ENCODE measurements at regions not wholly inside any gene's neighbourhood (a gene's known extent, or its start where the extent isn't known, plus 50 kb on each side); places are given as distances from the start of the nearest gene placed in this dataset.

- TF ChIP-seq CTCF (IDR thresholded peaks at IDR 0.05): no peak
- H3K4me1 Mint-ChIP-seq: no peaks in the 10 kb centered on the region
- no peak overlapping the region for H3K4me3 Mint-ChIP-seq
- no peak for ATAC-seq (ENCODE audit: low read depth)
- CTCF ChIA-PET: no interaction called here
- H3K27ac Mint-ChIP-seq: no peak overlapping the region
- H3K9me3 Mint-ChIP-seq: no peaks in the 10 kb centered on the region
- intact Hi-C loops (cut with micrococcal nuclease): no loop called here
- no peak for DNase-seq
- POLR2A ChIA-PET: no interaction called here
- H3K36me3 Mint-ChIP-seq (ENCODE audit: low read depth): no peaks in the 10 kb centered on the region
- no peaks in the 10 kb centered on the region for H3K27me3 Mint-ChIP-seq
Observed at GRCh38 chr13:73673931-73674330, 460.3 kb downstream of the KLF12 start.

- ATAC-seq (ENCODE audit: low read depth) (no peak), DNase-seq (no peak)
- H3K4me1 Mint-ChIP-seq: no peaks in the 10 kb centered on the region
- no peak for TF ChIP-seq CTCF (IDR thresholded peaks at IDR 0.05)
- no peaks in the 10 kb centered on the region for H3K36me3 Mint-ChIP-seq (ENCODE audit: low read depth)
- ChIA-PET POLR2A (no interaction called here), CTCF (no interaction called here)
- no peaks in the 10 kb centered on the region for H3K27me3 Mint-ChIP-seq
- no peak overlapping the region for H3K27ac Mint-ChIP-seq
- no peak overlapping the region for H3K4me3 Mint-ChIP-seq
- intact Hi-C loops (cut with micrococcal nuclease): no loop called here
- no peaks in the 10 kb centered on the region for H3K9me3 Mint-ChIP-seq
Observed at GRCh38 chr13:73672492-73672891, 461.7 kb downstream of the KLF12 start.

- DNase-seq (no peak), ATAC-seq (ENCODE audit: low read depth) (no peak)
- Mint-ChIP-seq H3K4me3 (no peak overlapping the region), H3K9me3 (no peaks in the 10 kb centered on the region), H3K27ac (no peak overlapping the region), H3K27me3 (no peaks in the 10 kb centered on the region), H3K4me1 (no peaks in the 10 kb centered on the region), H3K36me3 (ENCODE audit: low read depth) (no peaks in the 10 kb centered on the region)
- ChIA-PET POLR2A (no interaction called here), CTCF (no interaction called here)
- intact Hi-C loops (cut with micrococcal nuclease): no loop called here
- TF ChIP-seq CTCF (IDR thresholded peaks at IDR 0.05): no peak
Observed at GRCh38 chr13:73671732-73672131, 462.5 kb downstream of the KLF12 start.

GRCh38 chr13:73671011-73671410 lies 463.2 kb downstream of the KLF12 start:
- no peak for DNase-seq
- H3K27ac Mint-ChIP-seq: no peak overlapping the region
- POLR2A ChIA-PET: no interaction called here
- no peak for ATAC-seq (ENCODE audit: low read depth)
- H3K4me1 Mint-ChIP-seq: no peaks in the 10 kb centered on the region
- H3K9me3 Mint-ChIP-seq: no peaks in the 10 kb centered on the region
- no peaks in the 10 kb centered on the region for H3K36me3 Mint-ChIP-seq (ENCODE audit: low read depth)
- no peak for TF ChIP-seq CTCF (IDR thresholded peaks at IDR 0.05)
- CTCF ChIA-PET: no interaction called here
- H3K27me3 Mint-ChIP-seq: no peaks in the 10 kb centered on the region
- no peak overlapping the region for H3K4me3 Mint-ChIP-seq
- intact Hi-C loops (cut with micrococcal nuclease): no loop called here

- ChIA-PET CTCF (no interaction called here), POLR2A (no interaction called here)
- TF ChIP-seq CTCF (IDR thresholded peaks at IDR 0.05): no peak
- Mint-ChIP-seq H3K9me3 (no peaks in the 10 kb centered on the region), H3K4me3 (no peak overlapping the region), H3K4me1 (no peaks in the 10 kb centered on the region), H3K27me3 (no peaks in the 10 kb centered on the region), H3K36me3 (ENCODE audit: low read depth) (no peaks in the 10 kb centered on the region), H3K27ac (no peak overlapping the region)
- DNase-seq: no peak
- no peak for ATAC-seq (ENCODE audit: low read depth)
- intact Hi-C loops (cut with micrococcal nuclease): no loop called here
Observed at GRCh38 chr13:73667756-73668155, 466.4 kb downstream of the KLF12 start.

Measured in activated B cell treated with CpG ODN at 0.5 μM for 24 hours (primary cell).